ENCODE measurements at regions not wholly inside any gene's neighbourhood (a gene's known extent, or its start where the extent isn't known, plus 50 kb on each side); places are given as distances from the start of the nearest gene placed in this dataset.

GRCh38 chr2:7517088-7517487, 599.9 kb downstream of the RNF144A start:
- TF ChIP-seq POLR2AphosphoS5 (IDR thresholded peaks at IDR 0.05; ENCODE audit: low read depth, low read length), result no peak
- TF ChIP-seq TAF1 (IDR thresholded peaks at IDR 0.05; ENCODE audit: borderline replicate concordance, insufficient read depth, low read length), result no peak
